SU-DHL-6 (cell line): ENCODE measurements at regions not wholly inside any gene's neighbourhood (a gene's known extent, or its start where the extent isn't known, plus 50 kb on each side); places are given as distances from the start of the nearest gene placed in this dataset.

Experiments used
- H2AFZ ChIP-seq: fragments of 200-600 bp; sonication (generic); 2 replicates; pipeline ENCODE4 v1.6.1; 2014; ENCODE audit warnings: low read depth, mild to moderate bottlenecking, moderate library complexity, mixed read lengths, antibody characterized with exemption, low read length; ENCODE audit not compliant: severe bottlenecking
- H3F3A ChIP-seq: fragments of 200-600 bp; shearing (Covaris generic); 2 replicates; pipeline ENCODE4 v1.6.0; 2016; ENCODE audit warnings: antibody characterized with exemption, mild to moderate bottlenecking; ENCODE audit not compliant: insufficient read depth
- H3K27ac ChIP-seq: fragments of 200-600 bp; sonication (generic); 2 replicates; pipeline ENCODE4 v1.5.1; 2016; ENCODE audit warnings: low read depth, mild to moderate bottlenecking, low read length, moderate library complexity, mixed read lengths
- H3K27me3 ChIP-seq: fragments of 200-600 bp; sonication (generic), shearing (Covaris generic); 2 replicates; pipeline ENCODE4 v1.6.0; 2014; ENCODE audit warnings: mild to moderate bottlenecking, low read length
- H3K36me3 ChIP-seq: fragments of 200-600 bp; sonication (generic); 2 replicates; pipeline ENCODE4 v1.6.1; 2014; ENCODE audit warnings: mild to moderate bottlenecking, low read length, mixed read lengths
- H3K4me2 ChIP-seq: fragments of 300-600, 200-600 bp; shearing (Covaris generic), sonication (generic); 2 replicates; pipeline ENCODE4 v1.6.0; 2014; ENCODE audit warnings: low read length, low read depth, mild to moderate bottlenecking; ENCODE audit not compliant: poor library complexity, severe bottlenecking
- H3K4me3 ChIP-seq: fragments of 200-600 bp; sonication (generic); 2 replicates; pipeline ENCODE4 v1.5.1; 2014; ENCODE audit warnings: antibody characterized with exemption, low read length, mild to moderate bottlenecking, mixed read lengths; ENCODE audit not compliant: insufficient read depth, poor library complexity, severe bottlenecking
- H3K79me2 ChIP-seq: fragments of 200-600 bp; sonication (generic); 2 replicates; pipeline ENCODE4 v1.6.1; 2014; ENCODE audit warnings: mild to moderate bottlenecking, low read length, moderate library complexity; ENCODE audit not compliant: insufficient read depth
- H3K9ac ChIP-seq: fragments of 200-600 bp; sonication (generic); 2 replicates; pipeline ENCODE4 v1.7.0; 2014; ENCODE audit warnings: mild to moderate bottlenecking, low read length
- H3K9me2 ChIP-seq: fragments of 200-600 bp; sonication (generic); replicated peaks from 2 replicates; pipeline ENCODE4 v1.6.1; 2014; ENCODE audit warnings: low read length; ENCODE audit not compliant: insufficient read depth
- H3K9me3 ChIP-seq: fragments of 200-600 bp; sonication (generic); 2 replicates; pipeline ENCODE4 v1.6.1; 2014; ENCODE audit warnings: low read length, mixed read lengths; ENCODE audit not compliant: insufficient read depth
- H4K20me1 ChIP-seq: fragments of 200-600 bp; sonication (generic); 2 replicates; pipeline ENCODE4 v1.6.1; 2014; ENCODE audit warnings: low read depth, mild to moderate bottlenecking, antibody characterized with exemption, low read length, moderate library complexity, mixed read lengths
- CTCF ChIP-seq: fragments of 200-600 bp; sonication (generic); IDR thresholded peaks from one replicate; pipeline ENCODE4 v1.5.1; 2017; ENCODE audit warnings: antibody characterized with exemption, mild to moderate bottlenecking, low read length, moderate library complexity; ENCODE audit not compliant: insufficient read depth, poor library complexity, severe bottlenecking
- EZH2phosphoT487 ChIP-seq: fragments of 200-600 bp; sonication (generic), shearing (Covaris generic); conservative IDR thresholded peaks from 2 replicates; pipeline ENCODE4 v1.6.1; 2018; ENCODE audit warnings: mild to moderate bottlenecking, antibody characterized with exemption, low read length, moderate library complexity, mixed read lengths

- no peaks in the 10 kb centered on the region for H3K27me3 ChIP-seq
- no peaks in the 10 kb centered on the region for H3K9me2 ChIP-seq
- no peak overlapping the region for H2AFZ ChIP-seq
- no peaks in the 10 kb centered on the region for H4K20me1 ChIP-seq
- TF ChIP-seq CTCF (no peak), EZH2phosphoT487 (no peak)
- no peak overlapping the region for H3K4me3 ChIP-seq
- H3K9me3 ChIP-seq = no peaks in the 10 kb centered on the region
- no peak overlapping the region for H3K4me2 ChIP-seq
- H3F3A ChIP-seq = no peaks in the 10 kb centered on the region
- H3K79me2 ChIP-seq = no peaks in the 10 kb centered on the region
- H3K27ac ChIP-seq = no peak overlapping the region
- no peaks in the 10 kb centered on the region for H3K36me3 ChIP-seq
- no peak overlapping the region for H3K9ac ChIP-seq
Measured at GRCh38 chr2:155908567-155908966, 424.0 kb downstream of the NR4A2 start.

GRCh38 chr2:155907211-155907610, 425.3 kb downstream of the NR4A2 start:
- Histone ChIP-seq H3K36me3 (no peaks in the 10 kb centered on the region), H3K79me2 (no peaks in the 10 kb centered on the region), H3K27ac (no peak overlapping the region), H3K4me3 (no peak overlapping the region), H3K9me3 (no peaks in the 10 kb centered on the region), H3K9ac (no peak overlapping the region), H3K9me2 (no peaks in the 10 kb centered on the region), H2AFZ (no peak overlapping the region), H3K4me2 (no peak overlapping the region), H3F3A (no peaks in the 10 kb centered on the region), H4K20me1 (no peaks in the 10 kb centered on the region), H3K27me3 (no peaks in the 10 kb centered on the region)
- no peak for TF ChIP-seq EZH2phosphoT487
- no peak for TF ChIP-seq CTCF

- Histone ChIP-seq H3K27ac (no peak overlapping the region), H2AFZ (no peak overlapping the region), H3K9me3 (no peaks in the 10 kb centered on the region), H3K79me2 (no peaks in the 10 kb centered on the region), H3F3A (no peaks in the 10 kb centered on the region), H3K27me3 (no peaks in the 10 kb centered on the region), H3K36me3 (no peaks in the 10 kb centered on the region), H3K9ac (no peak overlapping the region), H3K4me3 (no peak overlapping the region), H3K9me2 (no peaks in the 10 kb centered on the region), H4K20me1 (no peaks in the 10 kb centered on the region), H3K4me2 (no peak overlapping the region)
- TF ChIP-seq EZH2phosphoT487 = no peak
- TF ChIP-seq CTCF = no peak
Measured at GRCh38 chr2:155905657-155906056, 426.9 kb downstream of the NR4A2 start.
